ENCODE measurements at regions not wholly inside any gene's neighbourhood (a gene's known extent, or its start where the extent isn't known, plus 50 kb on each side); places are given as distances from the start of the nearest gene placed in this dataset.

GRCh38 chr10:69730251-69731156 lies 71.2 kb upstream of the COL13A1 start:
- Histone ChIP-seq H3K36me3 (ENCODE audit: control insufficient read depth, insufficient read depth, low read length) (no peaks in the 10 kb centered on the region), H3K4me3 (ENCODE audit: low read depth, low read length) (no peak overlapping the region), H3K27me3 (ENCODE audit: control insufficient read depth, insufficient read depth, low read length) (no peaks in the 10 kb centered on the region)
- DNase-seq (ENCODE audit: low read depth) (peak; percentile 57), FAIRE-seq (no peak)
- TF ChIP-seq, protein P1, sequence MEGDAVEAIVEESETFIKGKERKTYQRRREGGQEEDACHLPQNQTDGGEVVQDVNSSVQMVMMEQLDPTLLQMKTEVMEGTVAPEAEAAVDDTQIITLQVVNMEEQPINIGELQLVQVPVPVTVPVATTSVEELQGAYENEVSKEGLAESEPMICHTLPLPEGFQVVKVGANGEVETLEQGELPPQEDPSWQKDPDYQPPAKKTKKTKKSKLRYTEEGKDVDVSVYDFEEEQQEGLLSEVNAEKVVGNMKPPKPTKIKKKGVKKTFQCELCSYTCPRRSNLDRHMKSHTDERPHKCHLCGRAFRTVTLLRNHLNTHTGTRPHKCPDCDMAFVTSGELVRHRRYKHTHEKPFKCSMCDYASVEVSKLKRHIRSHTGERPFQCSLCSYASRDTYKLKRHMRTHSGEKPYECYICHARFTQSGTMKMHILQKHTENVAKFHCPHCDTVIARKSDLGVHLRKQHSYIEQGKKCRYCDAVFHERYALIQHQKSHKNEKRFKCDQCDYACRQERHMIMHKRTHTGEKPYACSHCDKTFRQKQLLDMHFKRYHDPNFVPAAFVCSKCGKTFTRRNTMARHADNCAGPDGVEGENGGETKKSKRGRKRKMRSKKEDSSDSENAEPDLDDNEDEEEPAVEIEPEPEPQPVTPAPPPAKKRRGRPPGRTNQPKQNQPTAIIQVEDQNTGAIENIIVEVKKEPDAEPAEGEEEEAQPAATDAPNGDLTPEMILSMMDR (IDR thresholded peaks at IDR 0.05; ENCODE audit: insufficient read depth, low read length, severe bottlenecking): no peak

DNA sequence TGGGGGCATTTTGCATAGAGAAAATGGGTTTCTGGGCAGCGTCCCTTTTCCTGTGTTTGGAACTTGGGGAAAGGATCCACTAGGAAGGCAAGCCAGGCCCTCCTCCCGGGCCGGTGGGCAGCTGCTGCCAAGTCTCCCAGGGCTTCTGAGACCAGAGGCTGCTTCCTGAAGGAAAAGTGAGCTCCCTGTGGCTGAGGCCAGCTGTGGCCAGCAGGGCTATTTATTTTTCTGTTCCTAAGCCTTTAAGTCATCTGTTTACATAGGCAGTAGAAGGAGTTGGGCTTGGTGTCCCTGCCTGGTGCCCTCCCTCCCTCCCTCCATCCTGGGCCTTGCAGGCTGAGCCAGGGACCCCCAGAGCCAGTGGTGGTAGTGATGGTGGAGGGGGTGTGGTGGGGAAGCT lies 70.5 kb upstream of the COL13A1 start:
- FAIRE-seq: no peak
- H3K36me3 ChIP-seq (ENCODE audit: control insufficient read depth, insufficient read depth, low read length): no peaks in the 10 kb centered on the region
- DNase-seq (ENCODE audit: low read depth): no peak
- no peak overlapping the region for H3K4me3 ChIP-seq (ENCODE audit: low read depth, low read length)
- TF ChIP-seq, protein P1 (IDR thresholded peaks at IDR 0.05; ENCODE audit: insufficient read depth, low read length, severe bottlenecking): no peak
- H3K27me3 ChIP-seq (ENCODE audit: control insufficient read depth, insufficient read depth, low read length): no peaks in the 10 kb centered on the region

GRCh38 chr10:69731698-69732097 lies 70.0 kb upstream of the COL13A1 start:
- no peak for DNase-seq (ENCODE audit: low read depth)
- FAIRE-seq: no peak
- no peaks in the 10 kb centered on the region for H3K36me3 ChIP-seq (ENCODE audit: control insufficient read depth, insufficient read depth, low read length)
- no peaks in the 10 kb centered on the region for H3K27me3 ChIP-seq (ENCODE audit: control insufficient read depth, insufficient read depth, low read length)
- no peak overlapping the region for H3K4me3 ChIP-seq (ENCODE audit: low read depth, low read length)
- TF ChIP-seq, protein P1 (IDR thresholded peaks at IDR 0.05; ENCODE audit: insufficient read depth, low read length, severe bottlenecking): no peak

DNA sequence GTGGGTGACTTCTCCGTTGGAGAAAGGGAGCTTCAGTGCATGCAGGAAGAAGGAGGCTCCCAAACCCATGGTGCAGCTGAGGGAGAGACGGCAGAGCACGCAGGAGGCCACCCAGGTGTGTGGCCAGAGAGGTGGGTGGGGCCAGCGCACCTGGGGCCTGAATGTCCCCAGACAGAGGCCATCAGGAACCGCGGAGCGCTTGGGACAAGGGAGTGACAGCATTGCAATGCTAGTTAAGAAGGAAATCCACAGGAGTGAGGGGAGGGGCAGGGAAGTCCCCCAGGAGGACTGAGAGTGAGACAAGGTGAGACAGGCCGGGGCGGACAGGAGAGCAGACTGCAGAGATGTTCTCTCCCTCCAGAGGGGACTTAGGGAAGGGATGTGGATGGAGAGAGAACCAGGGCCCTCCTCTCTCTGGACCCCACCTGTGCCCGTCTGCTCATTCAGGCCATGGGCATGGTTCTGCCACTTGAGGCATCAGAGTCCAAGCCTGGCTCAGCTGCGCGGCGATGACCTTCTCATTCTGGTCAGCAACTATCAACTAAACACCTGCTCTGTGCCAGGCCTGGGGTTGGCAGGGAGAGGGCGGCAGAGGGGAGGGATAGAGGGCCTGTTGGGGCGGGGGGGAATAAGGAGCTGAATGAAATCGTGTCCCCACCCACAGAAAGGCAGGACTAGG lies 69.4 kb upstream of the COL13A1 start:
- no peak for DNase-seq (ENCODE audit: low read depth)
- no peaks in the 10 kb centered on the region for H3K36me3 ChIP-seq (ENCODE audit: control insufficient read depth, insufficient read depth, low read length)
- TF ChIP-seq, protein P1 (IDR thresholded peaks at IDR 0.05; ENCODE audit: insufficient read depth, low read length, severe bottlenecking): no peak
- H3K27me3 ChIP-seq (ENCODE audit: control insufficient read depth, insufficient read depth, low read length): no peaks in the 10 kb centered on the region
- H3K4me3 ChIP-seq (ENCODE audit: low read depth, low read length): no peak overlapping the region
- no peak for FAIRE-seq

- no peaks in the 10 kb centered on the region for H3K27me3 ChIP-seq (ENCODE audit: control insufficient read depth, insufficient read depth, low read length)
- DNase-seq (ENCODE audit: low read depth): no peak
- TF ChIP-seq, protein P1 (IDR thresholded peaks at IDR 0.05; ENCODE audit: insufficient read depth, low read length, severe bottlenecking): no peak
- H3K4me3 ChIP-seq (ENCODE audit: low read depth, low read length): no peak overlapping the region
- no peak for FAIRE-seq
- no peaks in the 10 kb centered on the region for H3K36me3 ChIP-seq (ENCODE audit: control insufficient read depth, insufficient read depth, low read length)
These were observed 68.9 kb upstream of the COL13A1 start for GRCh38 chr10:69732826-69733150.

Measured in bronchial epithelial cell (primary cell).